Right lobe of liver (tissue), 4 donors: ENCODE measurements at regions not wholly inside any gene's neighbourhood (a gene's known extent, or its start where the extent isn't known, plus 50 kb on each side); places are given as distances from the start of the nearest gene placed in this dataset.

ENCODE experiments used
- POLR2A ChIP-seq: fragments of 450-650 bp; IDR thresholded peaks from one replicate; pipeline ENCODE4 v1.6.1; 2017; ENCODE audit warnings: antibody characterized with exemption, mild to moderate bottlenecking
- TF ChIP-seq, protein P1 (sequence below), 4 donors: fragments of 200-600 bp in 3 of 4; fragments of 450-650 bp in 1 of 4; IDR thresholded peaks; one replicate each; pipeline versions ENCODE4 v1.5.1 to v1.8.0; 2016 to 2022; ENCODE audit warnings: antibody characterized with exemption in 4 of 4, mild to moderate bottlenecking in 2 of 4
- donor health status: DM: no; HTN: no; CAD: no.
- donor health status: DM: no; HTN: no; CAD: no.
- donor health status: DM: no; HTN: yes; CAD: no.

DNA sequence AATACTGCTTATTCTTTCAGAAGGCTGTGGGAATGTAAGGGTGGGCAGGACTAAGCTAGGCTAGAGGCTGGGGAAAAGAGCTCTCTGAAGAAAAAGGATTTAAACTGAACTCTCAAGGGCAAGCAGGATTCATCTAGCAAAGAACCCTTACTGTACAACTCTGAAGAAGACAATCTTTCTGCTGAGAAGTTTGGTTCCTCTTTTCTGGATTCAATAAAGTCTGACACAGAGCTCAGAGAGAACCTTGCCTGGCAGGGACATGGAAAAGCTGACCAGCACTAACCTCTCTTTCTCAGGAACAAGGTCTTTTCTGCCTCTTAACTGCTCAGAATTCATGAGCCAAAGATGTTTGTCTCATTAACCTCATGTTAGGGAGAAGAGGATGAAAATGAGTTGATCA lies 388.4 kb upstream of the DDI1 start:
- TF ChIP-seq, protein P1, sequence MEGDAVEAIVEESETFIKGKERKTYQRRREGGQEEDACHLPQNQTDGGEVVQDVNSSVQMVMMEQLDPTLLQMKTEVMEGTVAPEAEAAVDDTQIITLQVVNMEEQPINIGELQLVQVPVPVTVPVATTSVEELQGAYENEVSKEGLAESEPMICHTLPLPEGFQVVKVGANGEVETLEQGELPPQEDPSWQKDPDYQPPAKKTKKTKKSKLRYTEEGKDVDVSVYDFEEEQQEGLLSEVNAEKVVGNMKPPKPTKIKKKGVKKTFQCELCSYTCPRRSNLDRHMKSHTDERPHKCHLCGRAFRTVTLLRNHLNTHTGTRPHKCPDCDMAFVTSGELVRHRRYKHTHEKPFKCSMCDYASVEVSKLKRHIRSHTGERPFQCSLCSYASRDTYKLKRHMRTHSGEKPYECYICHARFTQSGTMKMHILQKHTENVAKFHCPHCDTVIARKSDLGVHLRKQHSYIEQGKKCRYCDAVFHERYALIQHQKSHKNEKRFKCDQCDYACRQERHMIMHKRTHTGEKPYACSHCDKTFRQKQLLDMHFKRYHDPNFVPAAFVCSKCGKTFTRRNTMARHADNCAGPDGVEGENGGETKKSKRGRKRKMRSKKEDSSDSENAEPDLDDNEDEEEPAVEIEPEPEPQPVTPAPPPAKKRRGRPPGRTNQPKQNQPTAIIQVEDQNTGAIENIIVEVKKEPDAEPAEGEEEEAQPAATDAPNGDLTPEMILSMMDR (IDR thresholded peaks at IDR 0.05), result no peak
- TF ChIP-seq POLR2A, result no peak
